ENCODE measurements at regions not wholly inside any gene's neighbourhood (a gene's known extent, or its start where the extent isn't known, plus 50 kb on each side); places are given as distances from the start of the nearest gene placed in this dataset.
A peak's percentile ranks its signal among the peaks of the same experiment; 100 is the strongest.

DNA sequence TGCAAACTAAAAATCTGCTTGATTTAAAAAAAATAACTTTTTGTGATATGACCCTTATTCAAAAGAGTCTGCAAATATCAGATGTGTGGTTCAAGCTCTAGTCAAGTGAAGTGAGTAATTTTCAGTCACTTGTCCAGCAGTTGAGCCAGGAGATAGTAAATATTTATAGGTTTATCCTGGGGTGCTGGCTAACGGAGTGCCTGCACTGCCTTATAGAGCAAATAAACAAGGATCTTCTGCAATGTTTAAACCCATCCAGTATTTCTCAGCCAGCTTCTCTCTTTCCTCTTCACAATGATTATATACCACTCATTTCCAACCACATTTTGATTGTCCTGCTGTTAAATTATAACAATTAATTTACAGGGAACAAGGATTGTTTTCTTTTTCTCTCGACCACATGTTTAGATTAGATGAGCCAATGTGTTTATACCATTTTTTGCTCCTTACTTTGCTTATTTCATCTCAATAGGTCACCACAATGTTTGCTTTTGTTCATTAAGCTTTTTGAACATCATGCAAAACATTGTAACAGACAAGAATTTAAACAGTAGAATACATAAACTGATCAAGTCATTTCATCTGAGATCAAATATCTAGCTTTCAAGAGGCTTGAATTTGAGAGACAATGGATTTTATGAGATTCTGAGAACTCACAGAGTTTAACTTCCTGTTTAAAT is 60.3 kb upstream of the GREM2 start:
- no peak for DNase-seq (ENCODE audit: low read depth)

DNA sequence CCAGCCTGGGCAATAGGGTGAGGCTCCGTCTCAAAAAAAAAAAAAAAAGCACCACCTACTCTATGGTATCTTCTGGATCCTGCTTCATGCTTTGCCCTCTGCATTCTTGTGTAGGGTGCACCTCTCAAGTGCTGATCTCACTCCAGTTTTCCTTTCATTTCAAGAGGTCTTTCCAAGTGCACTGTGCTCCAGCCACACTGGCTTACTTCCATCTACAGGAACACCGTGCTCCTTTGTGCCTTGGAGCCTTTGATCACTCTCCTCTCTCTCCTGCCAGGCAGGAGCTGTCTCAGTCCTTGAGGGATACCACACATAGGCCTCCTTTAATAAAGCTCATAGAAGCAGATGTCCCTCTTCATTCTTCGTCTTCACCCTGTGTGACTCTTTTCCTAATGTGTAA is 55.4 kb upstream of the GREM2 start:
- no peak for DNase-seq (ENCODE audit: low read depth)

DNA sequence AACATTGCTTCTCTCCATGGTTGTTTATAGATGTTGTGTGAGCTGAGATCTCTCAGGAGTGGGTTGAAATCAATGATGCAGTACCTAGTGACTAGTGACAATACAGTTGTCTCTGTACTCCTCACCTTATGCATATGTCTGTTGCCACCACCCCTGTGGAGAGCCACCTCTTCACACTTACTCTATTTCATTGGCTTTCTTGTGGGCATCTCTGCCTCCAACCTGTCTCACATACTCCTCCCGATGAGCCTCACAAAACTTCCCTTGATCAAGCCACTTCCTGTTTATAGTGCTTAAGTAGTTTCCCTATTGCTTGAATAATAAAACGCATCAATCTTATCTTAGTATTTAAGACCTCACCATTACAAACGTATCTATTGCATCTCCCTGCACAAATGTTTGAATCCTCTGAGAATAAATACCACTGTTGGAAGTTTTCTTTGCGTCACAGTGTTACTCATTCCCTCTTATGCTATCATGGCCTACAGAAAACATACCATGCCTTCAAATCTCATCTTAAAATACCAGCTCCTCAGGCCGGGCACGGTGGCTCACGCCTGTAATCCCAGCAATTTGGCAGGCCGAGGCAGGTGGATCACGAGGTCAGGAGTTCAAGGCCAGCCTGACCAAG is 54.7 kb upstream of the GREM2 start:
- no peak for DNase-seq (ENCODE audit: low read depth)

DNA sequence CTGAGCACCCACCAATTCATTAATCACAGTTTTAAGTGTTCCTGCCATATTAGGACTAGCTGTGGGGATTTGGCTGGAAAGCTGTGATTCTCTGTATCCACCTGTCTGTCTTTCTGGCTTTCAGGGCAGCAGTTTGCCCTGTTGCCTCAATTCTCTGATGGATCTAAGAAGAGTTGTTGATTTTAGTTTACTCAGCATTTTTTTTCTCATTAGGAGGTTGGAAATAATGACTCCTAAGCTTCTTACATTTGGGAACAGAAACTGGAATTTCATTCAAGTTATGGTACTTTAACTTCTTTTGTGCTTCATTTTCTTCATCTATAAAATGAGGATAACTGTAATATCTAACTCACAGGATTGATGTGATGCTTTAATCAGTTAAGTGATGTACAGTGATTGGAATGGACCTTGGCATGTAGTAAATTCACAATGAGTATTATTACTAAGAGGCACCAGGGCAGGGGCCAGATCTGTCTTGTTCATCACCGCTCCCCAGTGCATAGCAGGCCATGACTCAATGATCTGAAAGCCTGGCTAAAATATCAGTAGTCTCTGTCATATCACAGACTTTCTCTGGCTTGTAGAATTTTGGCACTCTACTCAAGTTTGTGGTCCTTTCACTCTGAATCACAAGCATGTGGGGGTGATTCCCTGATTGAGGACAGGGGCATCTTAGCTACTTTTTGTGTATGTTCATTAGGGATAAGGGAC is 51.4 kb upstream of the GREM2 start:
- peak; percentile 29 for DNase-seq (ENCODE audit: low read depth)

All from LHCN-M2 (cell line).